Sigmoid colon (tissue), 3 donors: ENCODE measurements at regions not wholly inside any gene's neighbourhood (a gene's known extent, or its start where the extent isn't known, plus 50 kb on each side); places are given as distances from the start of the nearest gene placed in this dataset.

ENCODE experiments used
- CTCF ChIP-seq, 4 experiments: fragments of 450-650 bp in 3 of 4; fragments of 200-600 bp in 1 of 4; IDR thresholded peaks; one replicate each; pipeline ENCODE4 v1.5.1; 2016 to 2019; ENCODE audit warnings: antibody characterized with exemption in 4 of 4, mild to moderate bottlenecking in 3 of 4, moderate library complexity in 2 of 4
- POLR2A ChIP-seq, 2 donors: fragments of 450-650 bp; IDR thresholded peaks; one replicate each; pipeline ENCODE4 v1.6.1; 2016; ENCODE audit warnings: antibody characterized with exemption in 2 of 2, mild to moderate bottlenecking in 2 of 2, moderate library complexity in 2 of 2

GRCh38 chr15:53266176-53266575 is 476.0 kb upstream of the ONECUT1 start:
- TF ChIP-seq CTCF (IDR thresholded peaks at IDR 0.05), result no peak
- TF ChIP-seq POLR2A (IDR thresholded peaks at IDR 0.05), result no peak
